ENCODE measurements at regions not wholly inside any gene's neighbourhood (a gene's known extent, or its start where the extent isn't known, plus 50 kb on each side); places are given as distances from the start of the nearest gene placed in this dataset.

- no peaks in the 10 kb centered on the region for H3K9me3 Mint-ChIP-seq (ENCODE audit: insufficient read depth)
- POLR2A ChIA-PET, result no interaction called here
- CTCF ChIA-PET, result no interaction called here
- no peaks in the 10 kb centered on the region for H3K4me1 Mint-ChIP-seq (ENCODE audit: low read depth)
- H3K27me3 Mint-ChIP-seq (ENCODE audit: low read depth), result no peaks in the 10 kb centered on the region
- DNase-seq (no peak), ATAC-seq (no peak)
- H3K36me3 Mint-ChIP-seq (ENCODE audit: low read depth), result no peaks in the 10 kb centered on the region
- H3K4me3 Mint-ChIP-seq, result no peak overlapping the region
- no peak overlapping the region for H3K27ac Mint-ChIP-seq
Observed at GRCh38 chr2:66331176-66331575, 103.7 kb upstream of the MEIS1 start.

- Mint-ChIP-seq H3K4me1 (ENCODE audit: low read depth) (no peaks in the 10 kb centered on the region), H3K36me3 (ENCODE audit: low read depth) (no peaks in the 10 kb centered on the region), H3K27ac (no peak overlapping the region), H3K9me3 (ENCODE audit: insufficient read depth) (no peaks in the 10 kb centered on the region), H3K4me3 (no peak overlapping the region), H3K27me3 (ENCODE audit: low read depth) (no peaks in the 10 kb centered on the region)
- ATAC-seq, result no peak
- POLR2A ChIA-PET, result no interaction called here
- CTCF ChIA-PET, result no interaction called here
- DNase-seq, result no peak
Observed at GRCh38 chr2:66329081-66329605, 105.8 kb upstream of the MEIS1 start.

GRCh38 chr2:66327066-66327740 lies 107.7 kb upstream of the MEIS1 start:
- Mint-ChIP-seq H3K9me3 (ENCODE audit: insufficient read depth) (no peaks in the 10 kb centered on the region), H3K4me3 (no peak overlapping the region), H3K36me3 (ENCODE audit: low read depth) (no peaks in the 10 kb centered on the region), H3K27ac (no peak overlapping the region), H3K27me3 (ENCODE audit: low read depth) (no peaks in the 10 kb centered on the region), H3K4me1 (ENCODE audit: low read depth) (no peaks in the 10 kb centered on the region)
- DNase-seq, result no peak
- ATAC-seq, result no peak
- ChIA-PET CTCF (no interaction called here), POLR2A (no interaction called here)

GRCh38 chr2:66324909-66325528 lies 109.9 kb upstream of the MEIS1 start:
- DNase-seq (no peak), ATAC-seq (no peak)
- Mint-ChIP-seq H3K27ac (no peak overlapping the region), H3K4me1 (ENCODE audit: low read depth) (no peaks in the 10 kb centered on the region), H3K4me3 (no peak overlapping the region), H3K36me3 (ENCODE audit: low read depth) (no peaks in the 10 kb centered on the region), H3K27me3 (ENCODE audit: low read depth) (no peaks in the 10 kb centered on the region), H3K9me3 (ENCODE audit: insufficient read depth) (no peaks in the 10 kb centered on the region)
- CTCF ChIA-PET, result no interaction called here
- POLR2A ChIA-PET, result no interaction called here

- CTCF ChIA-PET, result no interaction called here
Observed at GRCh38 chr2:66324356-66324755, 110.6 kb upstream of the MEIS1 start.

GRCh38 chr2:66323406-66323805 lies 111.5 kb upstream of the MEIS1 start:
- Mint-ChIP-seq H3K4me3 (no peak overlapping the region), H3K36me3 (ENCODE audit: low read depth) (no peaks in the 10 kb centered on the region), H3K9me3 (ENCODE audit: insufficient read depth) (no peaks in the 10 kb centered on the region), H3K4me1 (ENCODE audit: low read depth) (no peaks in the 10 kb centered on the region), H3K27me3 (ENCODE audit: low read depth) (no peaks in the 10 kb centered on the region), H3K27ac (no peak overlapping the region)
- DNase-seq (no peak), ATAC-seq (no peak)
- CTCF ChIA-PET, result no interaction called here
- POLR2A ChIA-PET, result no interaction called here

More at GRCh38 chr2:66324356-66324755, 110.6 kb upstream of the MEIS1 start:
- DNase-seq (no peak), ATAC-seq (no peak)
- Mint-ChIP-seq H3K4me3 (no peak overlapping the region), H3K36me3 (ENCODE audit: low read depth) (no peaks in the 10 kb centered on the region), H3K27me3 (ENCODE audit: low read depth) (no peaks in the 10 kb centered on the region), H3K4me1 (ENCODE audit: low read depth) (no peaks in the 10 kb centered on the region), H3K27ac (no peak overlapping the region), H3K9me3 (ENCODE audit: insufficient read depth) (no peaks in the 10 kb centered on the region)
- POLR2A ChIA-PET, result no interaction called here

- ATAC-seq (no peak), DNase-seq (no peak)
- Mint-ChIP-seq H3K27ac (no peak overlapping the region), H3K27me3 (ENCODE audit: low read depth) (no peaks in the 10 kb centered on the region), H3K9me3 (ENCODE audit: insufficient read depth) (no peaks in the 10 kb centered on the region), H3K4me1 (ENCODE audit: low read depth) (no peaks in the 10 kb centered on the region), H3K36me3 (ENCODE audit: low read depth) (no peaks in the 10 kb centered on the region), H3K4me3 (no peak overlapping the region)
- POLR2A ChIA-PET, result interaction anchor here (0.7 kb wide), 1 partner anchor 15 kb away, joined by 3 read pairs; no protein-coding TSS in a partner anchor
- CTCF ChIA-PET, result no interaction called here
Observed at GRCh38 chr2:66322506-66323260, 112.2 kb upstream of the MEIS1 start.

- Mint-ChIP-seq H3K4me1 (ENCODE audit: low read depth) (no peaks in the 10 kb centered on the region), H3K27ac (no peak overlapping the region), H3K36me3 (ENCODE audit: low read depth) (no peaks in the 10 kb centered on the region), H3K4me3 (no peak overlapping the region), H3K9me3 (ENCODE audit: insufficient read depth) (no peaks in the 10 kb centered on the region), H3K27me3 (ENCODE audit: low read depth) (no peaks in the 10 kb centered on the region)
- ChIA-PET POLR2A (no interaction called here), CTCF (no interaction called here)
- ATAC-seq (no peak), DNase-seq (no peak)
Observed at GRCh38 chr2:66318009-66318561, 116.8 kb upstream of the MEIS1 start.

GRCh38 chr2:66317268-66317890 lies 117.5 kb upstream of the MEIS1 start:
- Mint-ChIP-seq H3K27ac (no peak overlapping the region), H3K4me3 (no peak overlapping the region), H3K9me3 (ENCODE audit: insufficient read depth) (no peaks in the 10 kb centered on the region), H3K36me3 (ENCODE audit: low read depth) (no peaks in the 10 kb centered on the region), H3K4me1 (ENCODE audit: low read depth) (no peaks in the 10 kb centered on the region), H3K27me3 (ENCODE audit: low read depth) (no peaks in the 10 kb centered on the region)
- ChIA-PET CTCF (no interaction called here), POLR2A (no interaction called here)
- DNase-seq (no peak), ATAC-seq (no peak)

- Mint-ChIP-seq H3K27ac (no peak overlapping the region), H3K36me3 (ENCODE audit: low read depth) (no peaks in the 10 kb centered on the region), H3K4me3 (no peak overlapping the region), H3K27me3 (ENCODE audit: low read depth) (no peaks in the 10 kb centered on the region), H3K9me3 (ENCODE audit: insufficient read depth) (peaks cover 17% of the 10 kb centered on the region), H3K4me1 (ENCODE audit: low read depth) (no peaks in the 10 kb centered on the region)
- POLR2A ChIA-PET, result no interaction called here
- ATAC-seq (no peak), DNase-seq (no peak)
- CTCF ChIA-PET, result no interaction called here
Observed at GRCh38 chr2:66306483-66306882, 128.4 kb upstream of the MEIS1 start.

- Mint-ChIP-seq H3K4me3 (no peak overlapping the region), H3K36me3 (ENCODE audit: low read depth) (no peaks in the 10 kb centered on the region), H3K27ac (no peak overlapping the region), H3K9me3 (ENCODE audit: insufficient read depth) (peaks cover 14% of the 10 kb centered on the region), H3K4me1 (ENCODE audit: low read depth) (no peaks in the 10 kb centered on the region), H3K27me3 (ENCODE audit: low read depth) (no peaks in the 10 kb centered on the region)
- DNase-seq (no peak), ATAC-seq (no peak)
- CTCF ChIA-PET, result no interaction called here
- POLR2A ChIA-PET, result no interaction called here
Observed at GRCh38 chr2:66305718-66306117, 129.2 kb upstream of the MEIS1 start.

- POLR2A ChIA-PET, result no interaction called here
- Mint-ChIP-seq H3K27ac (no peak overlapping the region), H3K4me3 (no peak overlapping the region), H3K27me3 (ENCODE audit: low read depth) (no peaks in the 10 kb centered on the region), H3K9me3 (ENCODE audit: insufficient read depth) (peaks cover 10% of the 10 kb centered on the region), H3K36me3 (ENCODE audit: low read depth) (no peaks in the 10 kb centered on the region), H3K4me1 (ENCODE audit: low read depth) (no peaks in the 10 kb centered on the region)
- DNase-seq (no peak), ATAC-seq (no peak)
- CTCF ChIA-PET, result no interaction called here
Observed at GRCh38 chr2:66303471-66303870, 131.5 kb upstream of the MEIS1 start.
